Mucosa of descending colon (tissue), 3 donors: ENCODE measurements at regions not wholly inside any gene's neighbourhood (a gene's known extent, or its start where the extent isn't known, plus 50 kb on each side); places are given as distances from the start of the nearest gene placed in this dataset.

Experiments
- ATAC-seq: fragments of 200-7000 bp; cut with Tn5 transposase; one replicate; pipeline ENCODE4 v1.9.1; 2020; ENCODE audit warnings: mild to moderate bottlenecking, moderate library complexity
- DNase-seq, 3 donors: peaks; one replicate each; pipeline ENCODE4 v3.0.0-alpha.2; 2020
- H3K36me3 ChIP-seq: fragments of 200-600 bp; one replicate; pipeline ENCODE4 v1.8.0; 2021; ENCODE audit warnings: low read depth, mild to moderate bottlenecking
- H3K4me1 ChIP-seq: fragments of 200-600 bp; one replicate; pipeline ENCODE4 v1.8.0; 2021; ENCODE audit warnings: low read depth, mild to moderate bottlenecking
- H3K4me3 ChIP-seq: fragments of 200-600 bp; one replicate; pipeline ENCODE4 v1.8.0; 2021; ENCODE audit warnings: mild to moderate bottlenecking
- H3K9me3 ChIP-seq: fragments of 200-600 bp; one replicate; pipeline ENCODE4 v1.8.0; 2021; ENCODE audit warnings: mild to moderate bottlenecking
- intact Hi-C, 2 donors: fragments of 100-400 bp; cut with DNase I in 1 of 2; cut with micrococcal nuclease in 1 of 2; formaldehyde crosslinking; loops; one replicate each; pipeline versions ENCODE4 v1.11.0 to v1.11.1; 2022; cut with DNase I, micrococcal nuclease
- TF ChIP-seq, protein P1 (sequence below): fragments of 200-600 bp; IDR thresholded peaks from one replicate; pipeline ENCODE4 v1.8.0; 2022; ENCODE audit warnings: antibody characterized with exemption, mild to moderate bottlenecking
- donor health status: DM: no; HTN: no; CAD: no; lungs with moderate emphysema.
- donor health status: DM: no; HTN: no; CAD: no.
- donor health status: DM: no; HTN: yes; CAD: no.

GRCh38 chr5:56527174-56527573 is 288.2 kb upstream of the MAP3K1 start:
- TF ChIP-seq, protein P1, sequence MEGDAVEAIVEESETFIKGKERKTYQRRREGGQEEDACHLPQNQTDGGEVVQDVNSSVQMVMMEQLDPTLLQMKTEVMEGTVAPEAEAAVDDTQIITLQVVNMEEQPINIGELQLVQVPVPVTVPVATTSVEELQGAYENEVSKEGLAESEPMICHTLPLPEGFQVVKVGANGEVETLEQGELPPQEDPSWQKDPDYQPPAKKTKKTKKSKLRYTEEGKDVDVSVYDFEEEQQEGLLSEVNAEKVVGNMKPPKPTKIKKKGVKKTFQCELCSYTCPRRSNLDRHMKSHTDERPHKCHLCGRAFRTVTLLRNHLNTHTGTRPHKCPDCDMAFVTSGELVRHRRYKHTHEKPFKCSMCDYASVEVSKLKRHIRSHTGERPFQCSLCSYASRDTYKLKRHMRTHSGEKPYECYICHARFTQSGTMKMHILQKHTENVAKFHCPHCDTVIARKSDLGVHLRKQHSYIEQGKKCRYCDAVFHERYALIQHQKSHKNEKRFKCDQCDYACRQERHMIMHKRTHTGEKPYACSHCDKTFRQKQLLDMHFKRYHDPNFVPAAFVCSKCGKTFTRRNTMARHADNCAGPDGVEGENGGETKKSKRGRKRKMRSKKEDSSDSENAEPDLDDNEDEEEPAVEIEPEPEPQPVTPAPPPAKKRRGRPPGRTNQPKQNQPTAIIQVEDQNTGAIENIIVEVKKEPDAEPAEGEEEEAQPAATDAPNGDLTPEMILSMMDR, result no peak
- no peak for DNase-seq
- peak; percentile 77 for ATAC-seq
- H3K4me3 ChIP-seq, result no peak overlapping the region
- no peaks in the 10 kb centered on the region for H3K4me1 ChIP-seq
- no peaks in the 10 kb centered on the region for H3K9me3 ChIP-seq
- no peaks in the 10 kb centered on the region for H3K36me3 ChIP-seq
- intact Hi-C loops, result no loop called here

- TF ChIP-seq, protein P1, result no peak
- ATAC-seq (no peak), DNase-seq (no peak)
- Histone ChIP-seq H3K36me3 (no peaks in the 10 kb centered on the region), H3K4me3 (no peak overlapping the region), H3K9me3 (no peaks in the 10 kb centered on the region), H3K4me1 (no peaks in the 10 kb centered on the region)
- intact Hi-C loops, result no loop called here
These were observed 290.2 kb upstream of the MAP3K1 start for GRCh38 chr5:56525113-56525512.

DNA sequence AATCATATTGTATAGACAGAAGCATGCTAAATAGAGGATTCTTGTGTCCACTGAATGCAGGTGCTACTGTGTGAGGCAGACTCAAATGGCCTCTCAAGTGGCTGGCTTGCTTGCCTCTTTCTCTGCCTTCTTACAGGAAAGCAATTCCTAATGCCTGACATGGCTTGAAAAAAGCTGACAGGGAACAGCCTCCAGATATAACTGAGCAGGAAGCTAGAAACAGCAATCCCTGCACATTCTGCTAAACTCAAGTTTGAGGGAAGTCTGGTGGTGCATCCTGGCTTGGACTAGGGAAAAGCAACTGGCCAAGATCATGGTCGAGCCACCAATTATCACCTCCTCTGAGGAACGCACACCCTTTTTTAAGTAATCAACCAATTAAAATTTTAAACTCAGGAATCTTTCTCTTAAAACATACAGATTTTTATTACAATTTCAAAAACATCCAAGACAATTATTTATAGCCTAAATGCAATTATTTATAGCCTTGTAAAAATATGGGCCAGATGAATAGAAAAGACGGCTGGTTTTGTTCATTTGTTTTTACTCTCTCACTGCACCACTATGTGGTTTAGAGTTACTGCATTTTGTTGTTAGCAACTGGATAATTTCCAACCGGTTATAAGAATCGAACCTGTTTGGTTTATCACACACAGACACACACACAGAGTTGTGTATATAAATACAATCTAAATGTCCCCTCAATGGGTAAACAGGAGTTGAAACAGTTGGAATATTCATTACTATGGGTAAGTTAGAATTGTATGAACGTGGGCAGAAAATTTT is 290.9 kb upstream of the ANKRD55 start:
- TF ChIP-seq, protein P1, result no peak
- Histone ChIP-seq H3K36me3 (no peaks in the 10 kb centered on the region), H3K4me3 (no peak overlapping the region), H3K9me3 (no peaks in the 10 kb centered on the region), H3K4me1 (no peaks in the 10 kb centered on the region)
- intact Hi-C loops, result no loop called here
- no peak for DNase-seq
- ATAC-seq, result no peak

GRCh38 chr5:56522960-56523359 is 289.8 kb upstream of the ANKRD55 start:
- H3K36me3 ChIP-seq, result no peaks in the 10 kb centered on the region
- intact Hi-C loops, result no loop called here
- no peak overlapping the region for H3K4me3 ChIP-seq
- TF ChIP-seq, protein P1, result no peak
- DNase-seq (no peak), ATAC-seq (no peak)
- H3K4me1 ChIP-seq, result no peaks in the 10 kb centered on the region
- H3K9me3 ChIP-seq, result no peaks in the 10 kb centered on the region

GRCh38 chr5:56522169-56522568 is 289.0 kb upstream of the ANKRD55 start:
- no peak for DNase-seq
- Histone ChIP-seq H3K4me1 (no peaks in the 10 kb centered on the region), H3K4me3 (no peak overlapping the region), H3K9me3 (no peaks in the 10 kb centered on the region), H3K36me3 (no peaks in the 10 kb centered on the region)
- intact Hi-C loops, result no loop called here
- TF ChIP-seq, protein P1, result no peak
- ATAC-seq, result no peak
